Suprapubic skin (tissue), 4 donors: ENCODE measurements at regions not wholly inside any gene's neighbourhood (a gene's known extent, or its start where the extent isn't known, plus 50 kb on each side); places are given as distances from the start of the nearest gene placed in this dataset.

Experiments
- DNase-seq, 2 donors: peaks; one replicate each; pipeline ENCODE4 v3.0.0-alpha.2; 2019; ENCODE audit warnings: low spot score in 2 of 2
- H3K27ac ChIP-seq: fragments of 200-600 bp; sonication (generic); one replicate; pipeline ENCODE4 v1.5.1; 2019
- H3K27me3 ChIP-seq: fragments of 200-600 bp; sonication (generic); one replicate; pipeline ENCODE4 v1.5.1; 2019
- H3K36me3 ChIP-seq: fragments of 200-600 bp; sonication (generic); one replicate; pipeline ENCODE4 v1.5.1; 2019
- H3K4me1 ChIP-seq: fragments of 200-600 bp; sonication (generic); one replicate; pipeline ENCODE4 v1.5.1; 2019
- H3K4me3 ChIP-seq: fragments of 200-600 bp; sonication (generic); one replicate; pipeline ENCODE4 v1.5.1; 2019; ENCODE audit warnings: mild to moderate bottlenecking
- H3K9me3 ChIP-seq: fragments of 200-600 bp; sonication (generic); one replicate; pipeline ENCODE4 v1.5.1; 2019
- EP300 ChIP-seq: sonication (generic); formaldehyde crosslinking; IDR thresholded peaks from one replicate; pipeline ENCODE4 v1.6.1; 2017; ENCODE audit warnings: antibody characterized with exemption
- POLR2A ChIP-seq, 2 donors: fragments of 450-650 bp; IDR thresholded peaks; one replicate each; pipeline ENCODE4 v1.6.1; 2017; ENCODE audit warnings: antibody characterized with exemption in 2 of 2, mild to moderate bottlenecking in 2 of 2, moderate library complexity in 2 of 2
- POLR2AphosphoS5 ChIP-seq, 3 donors: sonication (generic); formaldehyde crosslinking; IDR thresholded peaks; one replicate each; pipeline ENCODE4 v1.6.1; 2017; ENCODE audit warnings: antibody characterized with exemption in 3 of 3
- WGBS: methylation state at CpG from one replicate; pipeline ENCODE4 v1.1.5; 2018; 5-methylcytosine and 5-hydroxymethylcytosine counted together
- TF ChIP-seq, protein P1 (sequence below), 2 donors: fragments of 200-600 bp in 1 of 2; fragments of 450-650 bp in 1 of 2; sonication (generic) in 1 of 2; IDR thresholded peaks; one replicate each; pipeline ENCODE4 v1.5.1; 2016 to 2019; ENCODE audit warnings: antibody characterized with exemption in 2 of 2, mild to moderate bottlenecking in 1 of 2, moderate library complexity in 1 of 2

- Histone ChIP-seq H3K9me3 (no peaks in the 10 kb centered on the region), H3K27ac (no peak overlapping the region), H3K4me3 (no peak overlapping the region), H3K36me3 (no peaks in the 10 kb centered on the region), H3K4me1 (no peaks in the 10 kb centered on the region), H3K27me3 (no peaks in the 10 kb centered on the region)
- TF ChIP-seq POLR2AphosphoS5 (IDR thresholded peaks at IDR 0.05) (no peak), EP300 (no peak), POLR2A (IDR thresholded peaks at IDR 0.05) (no peak)
- TF ChIP-seq, protein P1, sequence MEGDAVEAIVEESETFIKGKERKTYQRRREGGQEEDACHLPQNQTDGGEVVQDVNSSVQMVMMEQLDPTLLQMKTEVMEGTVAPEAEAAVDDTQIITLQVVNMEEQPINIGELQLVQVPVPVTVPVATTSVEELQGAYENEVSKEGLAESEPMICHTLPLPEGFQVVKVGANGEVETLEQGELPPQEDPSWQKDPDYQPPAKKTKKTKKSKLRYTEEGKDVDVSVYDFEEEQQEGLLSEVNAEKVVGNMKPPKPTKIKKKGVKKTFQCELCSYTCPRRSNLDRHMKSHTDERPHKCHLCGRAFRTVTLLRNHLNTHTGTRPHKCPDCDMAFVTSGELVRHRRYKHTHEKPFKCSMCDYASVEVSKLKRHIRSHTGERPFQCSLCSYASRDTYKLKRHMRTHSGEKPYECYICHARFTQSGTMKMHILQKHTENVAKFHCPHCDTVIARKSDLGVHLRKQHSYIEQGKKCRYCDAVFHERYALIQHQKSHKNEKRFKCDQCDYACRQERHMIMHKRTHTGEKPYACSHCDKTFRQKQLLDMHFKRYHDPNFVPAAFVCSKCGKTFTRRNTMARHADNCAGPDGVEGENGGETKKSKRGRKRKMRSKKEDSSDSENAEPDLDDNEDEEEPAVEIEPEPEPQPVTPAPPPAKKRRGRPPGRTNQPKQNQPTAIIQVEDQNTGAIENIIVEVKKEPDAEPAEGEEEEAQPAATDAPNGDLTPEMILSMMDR (IDR thresholded peaks at IDR 0.05): no peak
- DNase-seq: no peak
- WGBS: 82% methylated on average over 1 of the region's 1 CpG
These were observed 104.3 kb upstream of the PCDH17 start for GRCh38 chr13:57527114-57527735.

DNA sequence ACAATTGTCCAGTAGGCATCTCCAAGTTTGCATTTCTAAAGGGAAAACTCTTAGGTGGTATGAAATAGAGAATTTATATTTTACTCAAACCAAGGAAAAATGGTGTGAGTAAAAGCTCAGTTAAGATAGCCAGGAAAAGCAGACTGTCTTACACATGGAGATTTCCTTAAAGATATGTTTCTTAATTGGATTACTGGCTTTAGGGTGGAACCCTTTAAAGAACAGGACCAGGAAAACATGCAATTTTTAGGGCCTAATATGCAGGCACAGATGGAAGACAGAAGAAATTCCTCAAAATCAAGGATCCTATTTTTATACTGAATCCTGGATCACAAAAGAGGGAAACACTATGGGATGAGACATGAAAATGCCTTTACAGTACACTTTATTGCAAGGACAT lies 100.3 kb upstream of the PCDH17 start:
- Histone ChIP-seq H3K27me3 (no peaks in the 10 kb centered on the region), H3K4me1 (no peaks in the 10 kb centered on the region)

DNA sequence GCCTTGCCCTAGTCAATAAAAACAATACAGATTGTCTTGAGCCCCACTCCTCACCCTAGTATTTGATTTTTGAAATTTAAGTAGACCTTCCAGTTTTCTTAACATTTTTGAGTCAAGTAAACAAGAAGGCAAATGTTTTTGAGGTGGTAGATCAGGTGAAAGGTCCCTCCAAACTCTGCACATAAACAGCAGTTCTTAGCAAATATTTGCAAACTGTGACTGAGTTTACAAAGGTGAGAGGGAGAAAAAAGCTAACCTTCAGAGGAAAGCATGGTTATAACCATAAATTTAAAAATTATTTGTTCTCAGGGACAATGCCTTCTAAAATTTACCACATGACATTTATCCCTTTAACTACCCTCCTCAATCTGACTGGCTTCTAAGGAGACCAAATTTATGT lies 84.6 kb upstream of the PCDH17 start:
- DNase-seq: no peak
- Histone ChIP-seq H3K4me3 (no peak overlapping the region), H3K36me3 (no peaks in the 10 kb centered on the region), H3K9me3 (no peaks in the 10 kb centered on the region), H3K27me3 (no peaks in the 10 kb centered on the region), H3K27ac (no peak overlapping the region), H3K4me1 (no peaks in the 10 kb centered on the region)
- TF ChIP-seq POLR2AphosphoS5 (IDR thresholded peaks at IDR 0.05): no peak
- TF ChIP-seq POLR2A (IDR thresholded peaks at IDR 0.05): no peak
- no peak for TF ChIP-seq EP300
- TF ChIP-seq, protein P1 (IDR thresholded peaks at IDR 0.05): no peak

More for the DNA sequence above, 100.3 kb upstream of the PCDH17 start:
- DNase-seq: no peak
- Histone ChIP-seq H3K36me3 (no peaks in the 10 kb centered on the region), H3K27ac (no peak overlapping the region), H3K4me3 (no peak overlapping the region), H3K9me3 (peaks cover 3% of the 10 kb centered on the region)
- no peak for TF ChIP-seq POLR2AphosphoS5 (IDR thresholded peaks at IDR 0.05)
- no peak for TF ChIP-seq POLR2A (IDR thresholded peaks at IDR 0.05)
- TF ChIP-seq, protein P1 (IDR thresholded peaks at IDR 0.05): no peak
- TF ChIP-seq EP300: no peak

GRCh38 chr13:57552437-57552836 lies 79.1 kb upstream of the PCDH17 start:
- 72% methylated on average over 3 of the region's 3 CpGs for WGBS
- no peak for DNase-seq

DNA sequence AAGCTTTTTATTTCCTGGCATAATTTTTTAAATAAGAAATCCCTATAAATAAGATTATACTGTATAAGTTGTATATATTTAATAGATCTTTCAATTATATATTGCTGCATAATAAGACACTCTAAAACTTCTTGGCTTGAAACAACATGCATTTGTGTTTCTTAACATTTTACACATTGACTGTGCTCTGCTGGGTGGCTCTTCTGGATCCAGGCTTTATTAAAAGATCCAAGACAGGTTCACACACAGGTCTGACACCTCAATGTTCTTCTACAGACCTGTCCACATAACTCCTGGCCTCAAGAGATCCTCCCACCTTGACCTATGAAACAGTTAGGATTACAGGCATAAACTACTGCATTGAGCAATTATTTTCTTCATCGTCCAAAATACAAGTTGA lies 77.6 kb upstream of the PCDH17 start:
- no peak overlapping the region for H3K27ac ChIP-seq
- H3K4me3 ChIP-seq: no peak overlapping the region
- H3K4me1 ChIP-seq: no peaks in the 10 kb centered on the region
- no peaks in the 10 kb centered on the region for H3K27me3 ChIP-seq
- no peaks in the 10 kb centered on the region for H3K9me3 ChIP-seq
- 87% methylated on average over 1 of the region's 1 CpG for WGBS
- H3K36me3 ChIP-seq: no peaks in the 10 kb centered on the region
- no peak for TF ChIP-seq EP300
- no peak for TF ChIP-seq POLR2AphosphoS5 (IDR thresholded peaks at IDR 0.05)
- TF ChIP-seq, protein P1 (IDR thresholded peaks at IDR 0.05): no peak
- no peak for TF ChIP-seq POLR2A (IDR thresholded peaks at IDR 0.05)
- DNase-seq: no peak

More at GRCh38 chr13:57552437-57552836, 79.1 kb upstream of the PCDH17 start:
- no peak overlapping the region for H3K27ac ChIP-seq
- no peak overlapping the region for H3K4me3 ChIP-seq
- no peaks in the 10 kb centered on the region for H3K4me1 ChIP-seq
- H3K9me3 ChIP-seq: no peaks in the 10 kb centered on the region
- no peaks in the 10 kb centered on the region for H3K27me3 ChIP-seq
- H3K36me3 ChIP-seq: no peaks in the 10 kb centered on the region
- TF ChIP-seq POLR2AphosphoS5 (IDR thresholded peaks at IDR 0.05): no peak
- TF ChIP-seq EP300: no peak
- TF ChIP-seq, protein P1 (IDR thresholded peaks at IDR 0.05): no peak
- no peak for TF ChIP-seq POLR2A (IDR thresholded peaks at IDR 0.05)
